ENCODE measurements at regions not wholly inside any gene's neighbourhood (a gene's known extent, or its start where the extent isn't known, plus 50 kb on each side); places are given as distances from the start of the nearest gene placed in this dataset.

DNA sequence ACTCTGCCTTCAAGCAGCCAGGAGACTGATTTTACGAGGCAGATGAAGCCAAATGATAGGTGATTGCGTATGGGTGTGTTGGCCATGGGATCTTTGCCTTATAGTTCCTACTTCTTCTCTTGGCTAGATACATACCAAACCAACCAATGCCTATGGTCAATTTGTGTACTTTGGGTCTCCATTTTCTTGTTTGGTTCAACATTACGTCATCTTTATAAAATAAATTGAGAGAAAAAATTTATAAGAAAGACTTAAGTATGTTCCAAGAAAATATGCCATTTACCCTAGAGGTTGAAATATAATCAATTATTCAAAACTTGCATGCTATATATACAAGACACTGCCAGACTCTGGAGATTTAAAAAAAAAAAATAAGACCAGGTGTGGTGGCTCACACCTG, 150.9 kb downstream of the SP3 start:
- TF ChIP-seq POLR2A (IDR thresholded peaks at IDR 0.05) (no peak), POLR2AphosphoS5 (IDR thresholded peaks at IDR 0.05) (no peak), CTCF (IDR thresholded peaks at IDR 0.05 in 8 of 11, conservative IDR thresholded peaks at IDR 0.05 in 3 of 11) (no peak)
- no peak overlapping the region for H3K27ac ChIP-seq
- intact Hi-C loops (cut with DNase I; ENCODE audit: low total_unique reads): no loop called here
- no peaks in the 10 kb centered on the region for H3K36me3 ChIP-seq
- H3K4me3 ChIP-seq: no peak overlapping the region
- no peaks in the 10 kb centered on the region for H3K27me3 ChIP-seq (replicated peaks in 1 of 7)
- H3K9me3 ChIP-seq: no peaks in the 10 kb centered on the region
- H3K4me1 ChIP-seq: no peaks in the 10 kb centered on the region
- WGBS, 5 donors: 64 to 92% (median 87%) methylated on average over 3 of the region's 3 CpGs
- no peak for DNase-seq

DNA sequence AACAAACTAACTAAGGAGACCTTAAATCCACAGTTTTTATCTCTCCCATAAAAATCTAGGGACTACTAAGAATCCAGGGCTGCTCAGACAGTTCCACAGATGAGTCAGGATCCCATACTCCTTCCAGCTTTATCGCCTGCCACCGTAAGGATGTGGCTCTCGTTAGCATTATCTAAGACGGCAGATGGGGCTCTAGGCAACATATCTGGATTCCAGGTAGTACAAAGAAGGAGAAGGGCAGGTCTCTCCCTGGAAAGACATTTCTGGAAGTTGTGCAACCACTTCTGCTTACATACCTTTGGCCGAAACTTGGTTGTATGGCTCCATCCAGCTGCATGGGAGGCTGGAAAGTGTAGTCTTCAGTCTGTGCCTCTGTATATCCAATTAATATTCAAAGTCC, 149.4 kb downstream of the SP3 start:
- H3K27ac ChIP-seq: no peak overlapping the region
- H3K9me3 ChIP-seq: no peaks in the 10 kb centered on the region
- H3K36me3 ChIP-seq: no peaks in the 10 kb centered on the region
- no peak overlapping the region for H3K4me3 ChIP-seq
- no peaks in the 10 kb centered on the region for H3K4me1 ChIP-seq
- intact Hi-C loops (cut with DNase I; ENCODE audit: low total_unique reads): no loop called here
- TF ChIP-seq POLR2A (IDR thresholded peaks at IDR 0.05) (no peak), CTCF (IDR thresholded peaks at IDR 0.05 in 8 of 11, conservative IDR thresholded peaks at IDR 0.05 in 3 of 11) (no peak), POLR2AphosphoS5 (IDR thresholded peaks at IDR 0.05) (no peak)
- DNase-seq: no peak
- 89 to 93% (median 90%) methylated on average over 5 of the region's 5 CpGs for WGBS, 5 donors
- H3K27me3 ChIP-seq (replicated peaks in 1 of 7): no peaks in the 10 kb centered on the region

GRCh38 chr2:173817582-173817981, 147.6 kb downstream of the SP3 start:
- intact Hi-C loops (cut with DNase I; ENCODE audit: low total_unique reads): no loop called here
- WGBS, 5 donors: 75 to 84% (median 80%) methylated on average over 4 of the region's 4 CpGs

DNA sequence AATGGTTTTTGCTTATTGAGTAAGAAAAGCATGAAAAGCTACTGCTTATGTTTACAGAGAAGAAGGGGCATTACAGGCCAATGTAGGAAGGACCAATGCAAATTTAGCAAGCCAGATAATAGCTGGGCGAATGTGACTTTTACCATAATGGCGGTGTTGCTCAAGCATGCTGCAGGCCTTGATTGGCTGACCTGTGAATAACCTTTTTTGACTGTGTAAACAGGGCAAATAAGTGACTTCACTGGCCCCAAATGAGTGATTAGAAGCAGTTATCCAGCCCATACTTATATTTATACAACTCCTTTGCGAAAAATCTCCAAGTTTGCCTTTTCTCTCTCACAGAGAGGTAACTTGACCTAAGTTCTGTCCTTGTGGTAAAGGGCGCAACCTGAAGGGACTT, 146.9 kb downstream of the SP3 start:
- intact Hi-C loops (cut with DNase I; ENCODE audit: low total_unique reads): no loop called here
- 89 to 95% (median 92%) methylated on average over 4 of the region's 4 CpGs for WGBS, 5 donors
- no peaks in the 10 kb centered on the region for H3K9me3 ChIP-seq
- no peak overlapping the region for H3K4me3 ChIP-seq
- H3K27me3 ChIP-seq (replicated peaks in 1 of 7): peaks cover 0 to 5% (median 0%) of the 10 kb centered on the region in 7 donors
- H3K36me3 ChIP-seq: no peaks in the 10 kb centered on the region
- TF ChIP-seq CTCF (IDR thresholded peaks at IDR 0.05 in 8 of 11, conservative IDR thresholded peaks at IDR 0.05 in 3 of 11): no peak
- TF ChIP-seq POLR2AphosphoS5 (IDR thresholded peaks at IDR 0.05): no peak
- H3K4me1 ChIP-seq: no peaks in the 10 kb centered on the region
- DNase-seq: no peak
- H3K27ac ChIP-seq: no peak overlapping the region

More at GRCh38 chr2:173817582-173817981, 147.6 kb downstream of the SP3 start:
- TF ChIP-seq CTCF (IDR thresholded peaks at IDR 0.05 in 8 of 11, conservative IDR thresholded peaks at IDR 0.05 in 3 of 11) (no peak), POLR2A (IDR thresholded peaks at IDR 0.05) (no peak), POLR2AphosphoS5 (IDR thresholded peaks at IDR 0.05) (no peak)
- Histone ChIP-seq H3K36me3 (no peaks in the 10 kb centered on the region), H3K9me3 (no peaks in the 10 kb centered on the region), H3K4me3 (no peak overlapping the region), H3K27ac (no peak overlapping the region), H3K4me1 (no peaks in the 10 kb centered on the region), H3K27me3 (replicated peaks in 1 of 7) (peaks cover 0 to 5% (median 0%) of the 10 kb centered on the region in 7 donors)
- DNase-seq: no peak
